ENCODE measurements at regions not wholly inside any gene's neighbourhood (a gene's known extent, or its start where the extent isn't known, plus 50 kb on each side); places are given as distances from the start of the nearest gene placed in this dataset.

- 0% methylated on average over 1 of the region's 1 CpG for WGBS (ENCODE audit: insufficient coverage, low coverage, missing lambda C conversion rate)
- CTCF ChIA-PET (ENCODE audit: low intra/inter-chr PET ratio) = no interaction called here
- ATAC-seq = no peak
Measured at GRCh38 chr7:115122388-115122787, 200.5 kb downstream of the MDFIC start.

GRCh38 chr7:115117748-115118147 lies 195.9 kb downstream of the MDFIC start:
- H3K27me3 ChIP-seq (ENCODE audit: control insufficient read depth in 2 of 2, insufficient read depth in 2 of 2, low read length in 2 of 2) = no peaks in the 10 kb centered on the region
- CTCF ChIA-PET (ENCODE audit: low intra/inter-chr PET ratio) = no interaction called here
- no peaks in the 10 kb centered on the region for H3K4me1 ChIP-seq (replicated peaks in 1 of 2; ENCODE audit: control insufficient read depth in 2 of 2, insufficient read depth in 2 of 2, low read length in 2 of 2)
- no peak overlapping the region for H3K4me3 ChIP-seq
- H3K27ac ChIP-seq (ENCODE audit: extremely low read depth, low read depth, low read length) = no peak overlapping the region
- no peak for DNase-seq (ENCODE audit: extremely low read depth in 1 of 4, low spot score in 3 of 4)
- intact Hi-C loops (cut with micrococcal nuclease) = loop anchor here (5.0 kb wide), 1 partner anchor 270 kb away; no protein-coding TSS in a partner anchor
- ATAC-seq = no peak
- H3K9me3 ChIP-seq (replicated peaks; ENCODE audit: control insufficient read depth, insufficient read depth, low read depth, low read length) = no peaks in the 10 kb centered on the region
- no TSS peak for BruUV-seq (replicated peaks)
- POLR2A ChIA-PET = no interaction called here
- H4K20me1 ChIP-seq (replicated peaks; ENCODE audit: control insufficient read depth, insufficient read depth, low read length) = no peaks in the 10 kb centered on the region
- no peaks in the 10 kb centered on the region for H3K36me3 ChIP-seq (ENCODE audit: control insufficient read depth, insufficient read depth, low read length)
- in situ Hi-C loops (cut with MboI) = no loop called here
- H3K4me2 ChIP-seq (ENCODE audit: insufficient read depth, low read length) = no peak overlapping the region
- H3K9me1 ChIP-seq (ENCODE audit: control insufficient read depth, insufficient read depth, low read length) = no peaks in the 10 kb centered on the region
- 0% methylated on average over 2 of the region's 2 CpGs for WGBS (ENCODE audit: insufficient coverage, low coverage, missing lambda C conversion rate)
- H2AFZ ChIP-seq (ENCODE audit: low read depth, low read length) = no peak overlapping the region
- H3K79me2 ChIP-seq (ENCODE audit: control insufficient read depth, insufficient read depth, low read length) = no peaks in the 10 kb centered on the region
- no peak for FAIRE-seq
- H3K9ac ChIP-seq (ENCODE audit: insufficient read depth in 1 of 2, low read depth in 2 of 2, low read length in 2 of 2) = no peak overlapping the region
- TF ChIP-seq CAMTA2 (CRISPR knock-in tag; conservative IDR thresholded peaks at IDR 0.05) (no peak), ZNF57 (CRISPR knock-in tag; IDR thresholded peaks at IDR 0.05) (no peak), ZNF778 (CRISPR knock-in tag; IDR thresholded peaks at IDR 0.05) (no peak), ZC3H11A (IDR thresholded peaks at IDR 0.05; ENCODE audit: low read depth, low read length) (no peak), IFI16 (CRISPR knock-in tag; IDR thresholded peaks at IDR 0.05) (no peak), PHF8 (IDR thresholded peaks at IDR 0.05; ENCODE audit: borderline replicate concordance, low read length) (no peak), KLF1 (tag; IDR thresholded peaks at IDR 0.05) (no peak), CEBPZ (IDR thresholded peaks at IDR 0.05; ENCODE audit: borderline replicate concordance, low read depth, low read length) (no peak), ZNF316 (IDR thresholded peaks at IDR 0.05) (no peak), GTF2A2 (tag; IDR thresholded peaks at IDR 0.05) (no peak), ZKSCAN3 (CRISPR knock-in tag; IDR thresholded peaks at IDR 0.05) (no peak)

More at GRCh38 chr7:115122388-115122787, 200.5 kb downstream of the MDFIC start:
- BruUV-seq (replicated peaks) = no TSS peak
- Histone ChIP-seq H3K27me3 (ENCODE audit: control insufficient read depth in 2 of 2, insufficient read depth in 2 of 2, low read length in 2 of 2) (no peaks in the 10 kb centered on the region), H3K4me2 (ENCODE audit: insufficient read depth, low read length) (no peak overlapping the region), H3K9ac (ENCODE audit: insufficient read depth in 1 of 2, low read depth in 2 of 2, low read length in 2 of 2) (no peak overlapping the region), H3K9me1 (ENCODE audit: control insufficient read depth, insufficient read depth, low read length) (no peaks in the 10 kb centered on the region), H2AFZ (ENCODE audit: low read depth, low read length) (no peak overlapping the region), H3K4me3 (no peak overlapping the region), H4K20me1 (replicated peaks; ENCODE audit: control insufficient read depth, insufficient read depth, low read length) (no peaks in the 10 kb centered on the region), H3K9me3 (replicated peaks; ENCODE audit: control insufficient read depth, insufficient read depth, low read depth, low read length) (no peaks in the 10 kb centered on the region), H3K27ac (ENCODE audit: extremely low read depth, low read depth, low read length) (no peak overlapping the region), H3K4me1 (replicated peaks in 1 of 2; ENCODE audit: control insufficient read depth in 2 of 2, insufficient read depth in 2 of 2, low read length in 2 of 2) (no peaks in the 10 kb centered on the region), H3K79me2 (ENCODE audit: control insufficient read depth, insufficient read depth, low read length) (no peaks in the 10 kb centered on the region), H3K36me3 (ENCODE audit: control insufficient read depth, insufficient read depth, low read length) (no peaks in the 10 kb centered on the region)
- FAIRE-seq = no peak
- in situ Hi-C loops (cut with MboI) = no loop called here
- DNase-seq (ENCODE audit: extremely low read depth in 1 of 4, low spot score in 3 of 4) = no peak
- intact Hi-C loops (cut with micrococcal nuclease) = no loop called here
- TF ChIP-seq FOXM1 (IDR thresholded peaks at IDR 0.05; ENCODE audit: low read depth) (no peak), FOXM1 (CRISPR knock-in tag; IDR thresholded peaks at IDR 0.05; ENCODE audit: low read depth) (no peak), WHSC1 (IDR thresholded peaks at IDR 0.05; ENCODE audit: low read length) (no peak), U2AF1 (optimal IDR thresholded peaks at IDR 0.05; ENCODE audit: low read depth, low read length) (no peak), FOXP1 (CRISPR knock-in tag; IDR thresholded peaks at IDR 0.05) (no peak)
- POLR2A ChIA-PET = no interaction called here
